HEK293T (cell line): ENCODE measurements at regions not wholly inside any gene's neighbourhood (a gene's known extent, or its start where the extent isn't known, plus 50 kb on each side); places are given as distances from the start of the nearest gene placed in this dataset.
"Not testable (repeated sequence)": the region's sequence is repeated elsewhere in the genome, so short reads cannot be mapped to it uniquely, and the experiment has no call there.

ENCODE experiments used
- CTCF ChIA-PET: fragments of 350-600 bp; formaldehyde crosslinking; extraction: SDS; loops from one replicate; lab custom pipeline; 2021; ENCODE audit warnings: antibody characterized with exemption, inconsistent platforms; lab: Yijun Ruan, JAX
- POLR2A ChIA-PET: fragments of 350-600 bp; formaldehyde crosslinking; extraction: SDS; loops from one replicate; lab custom pipeline; 2020; ENCODE audit warnings: antibody characterized with exemption, inconsistent platforms; lab: Yijun Ruan, JAX
- DNase-seq: peaks from one replicate; pipeline ENCODE4 v3.0.0; 2012; ENCODE audit warnings: mixed read lengths; ENCODE audit errors: extremely low spot score
- ARNT ChIP-seq: fragments of 450-650 bp; IDR thresholded peaks from 2 replicates; pipeline ENCODE4 v1.6.1; 2017; ENCODE audit warnings: mild to moderate bottlenecking
- BHLHE40 ChIP-seq: fragments of 450-650 bp; IDR thresholded peaks from 2 replicates; pipeline ENCODE4 v1.6.1; 2016; ENCODE audit warnings: mild to moderate bottlenecking, moderate library complexity, borderline replicate concordance
- CTBP1 ChIP-seq: fragments of 450-650 bp; IDR thresholded peaks from 2 replicates; pipeline ENCODE4 v1.6.1; 2016; ENCODE audit warnings: borderline replicate concordance
- ELF4 ChIP-seq: fragments of 450-650 bp; IDR thresholded peaks from 2 replicates; pipeline ENCODE4 v1.6.1; 2017; ENCODE audit warnings: antibody characterized with exemption
- FOXA1 ChIP-seq: fragments of 450-650 bp; IDR thresholded peaks from 2 replicates; pipeline ENCODE4 v1.6.1; 2016; ENCODE audit warnings: mild to moderate bottlenecking
- FOXK2 ChIP-seq: fragments of 450-650 bp; IDR thresholded peaks from 2 replicates; pipeline ENCODE4 v1.6.1; 2016; ENCODE audit warnings: mild to moderate bottlenecking
- FOXM1 ChIP-seq: fragments of 450-650 bp; IDR thresholded peaks from 2 replicates; pipeline ENCODE4 v1.6.1; 2017; ENCODE audit warnings: mild to moderate bottlenecking, borderline replicate concordance
- HDGF ChIP-seq: fragments of 450-650 bp; IDR thresholded peaks from 2 replicates; pipeline ENCODE4 v1.6.1; 2017; ENCODE audit warnings: antibody characterized with exemption, borderline replicate concordance
- L3MBTL2 ChIP-seq: fragments of 450-650 bp; conservative IDR thresholded peaks from 2 replicates; pipeline ENCODE4 v1.6.1; 2016; ENCODE audit warnings: mild to moderate bottlenecking
- LEF1 ChIP-seq: fragments of 450-650 bp; IDR thresholded peaks from 2 replicates; pipeline ENCODE4 v1.6.1; 2017; ENCODE audit warnings: mild to moderate bottlenecking, borderline replicate concordance
- NFRKB ChIP-seq: fragments of 450-650 bp; IDR thresholded peaks from 2 replicates; pipeline ENCODE4 v1.6.1; 2016; ENCODE audit warnings: mild to moderate bottlenecking, moderate library complexity
- PKNOX1 ChIP-seq: fragments of 450-650 bp; IDR thresholded peaks from 2 replicates; pipeline ENCODE4 v1.6.1; 2016
- SP1 ChIP-seq: fragments of 450-650 bp; IDR thresholded peaks from 2 replicates; pipeline ENCODE4 v1.6.1; 2017
- SUZ12 ChIP-seq: fragments of 450-650 bp; IDR thresholded peaks from 2 replicates; pipeline ENCODE4 v1.6.1; 2016; ENCODE audit warnings: mild to moderate bottlenecking
- TARDBP ChIP-seq: fragments of 450-650 bp; IDR thresholded peaks from 2 replicates; pipeline ENCODE4 v1.6.1; 2016
- ZNF384 ChIP-seq: fragments of 450-650 bp; IDR thresholded peaks from 2 replicates; pipeline ENCODE4 v1.6.1; 2016

GRCh38 chr22:22296047-22296446 is 51.5 kb downstream of the VPREB1 start:
- POLR2A ChIA-PET, CTCF ChIA-PET, DNase-seq: not testable (repeated sequence)

GRCh38 chr22:22297159-22297793 is 52.7 kb downstream of the VPREB1 start:
- POLR2A ChIA-PET, CTCF ChIA-PET: not testable (repeated sequence)
- DNase-seq: peak; percentile 15

- DNase-seq: peak; percentile 10
- TF ChIP-seq FOXM1: 0 out of 2 replicates have a peak, but pooled peaks have one; percentile 34
- CTCF ChIA-PET: not testable (repeated sequence)
- POLR2A ChIA-PET: interaction anchor here (0.6 kb wide), 1 partner anchor 71 kb away, joined by 3 read pairs; no protein-coding TSS in a partner anchor
Observed at GRCh38 chr22:22297794-22298653, 53.4 kb downstream of the VPREB1 start.

- DNase-seq, CTCF ChIA-PET: not testable (repeated sequence)
- POLR2A ChIA-PET: interaction anchor here (0.6 kb wide), 1 partner anchor 72 kb away, joined by 3 read pairs; no protein-coding TSS in a partner anchor
Observed at GRCh38 chr22:22298654-22299009, 54.0 kb downstream of the VPREB1 start.

GRCh38 chr22:22300511-22300910 is 55.9 kb downstream of the VPREB1 start:
- CTCF ChIA-PET, POLR2A ChIA-PET: not testable (repeated sequence)

GRCh38 chr22:22300946-22301345 is 56.4 kb downstream of the VPREB1 start:
- DNase-seq, POLR2A ChIA-PET, CTCF ChIA-PET: not testable (repeated sequence)

More at GRCh38 chr22:22300511-22300910, 55.9 kb downstream of the VPREB1 start:
- DNase-seq: not testable (repeated sequence)

- CTCF ChIA-PET: no interaction called here
- TF ChIP-seq ARNT (no peak), HDGF (no peak), FOXA1 (no peak), PKNOX1 (no peak), CTBP1 (no peak), NFRKB (no peak), ELF4 (no peak), BHLHE40 (no peak), ZNF384 (no peak), L3MBTL2 (no peak), TARDBP (no peak), SUZ12 (no peak), FOXK2 (no peak), LEF1 (no peak), SP1 (no peak), FOXM1 (no peak)
- POLR2A ChIA-PET: no interaction called here
- no peak for DNase-seq
Observed at GRCh38 chr22:22316589-22316988, 72.0 kb downstream of the VPREB1 start.

- TF ChIP-seq HDGF (no peak), ARNT (no peak), FOXM1 (no peak), BHLHE40 (no peak), SUZ12 (no peak), FOXA1 (no peak), SP1 (no peak), ZNF384 (no peak), PKNOX1 (no peak), NFRKB (no peak)
- POLR2A ChIA-PET: no interaction called here
- no peak for DNase-seq
- CTCF ChIA-PET: no interaction called here
Observed at GRCh38 chr22:22318723-22319465, 74.3 kb downstream of the VPREB1 start.

GRCh38 chr22:22321743-22322611 is 77.4 kb downstream of the VPREB1 start:
- DNase-seq: peak; percentile 83
- CTCF ChIA-PET: interaction anchor here (0.8 to 1.3 kb wide), 2 partner anchors 21 to 265 kb away, joined by 4 to 5 read pairs; no protein-coding TSS in a partner anchor
- POLR2A ChIA-PET: not testable (repeated sequence)
